ENCODE measurements at regions not wholly inside any gene's neighbourhood (a gene's known extent, or its start where the extent isn't known, plus 50 kb on each side); places are given as distances from the start of the nearest gene placed in this dataset.
A peak's percentile ranks its signal among the peaks of the same experiment; 100 is the strongest.

GRCh38 chr12:93325855-93326254 is 51.9 kb upstream of the NUDT4 start:
- peak; percentile 52 for DNase-seq (ENCODE audit: low spot score)
- no peaks in the 10 kb centered on the region for H3K36me3 ChIP-seq (ENCODE audit: low read depth)

More at GRCh38 chr12:93325855-93326254, 51.9 kb upstream of the NUDT4 start:
- TF ChIP-seq CTCF (IDR thresholded peaks at IDR 0.05; ENCODE audit: poor library complexity, severe bottlenecking), result no peak
- Histone ChIP-seq H3K27ac (ENCODE audit: poor library complexity, severe bottlenecking) (peak overlapping the region; percentile 47), H3K9me3 (ENCODE audit: severe bottlenecking) (no peaks in the 10 kb centered on the region), H3K27me3 (ENCODE audit: insufficient read depth, poor library complexity, severe bottlenecking) (no peaks in the 10 kb centered on the region), H3K4me3 (ENCODE audit: severe bottlenecking) (no peak overlapping the region), H3K4me1 (ENCODE audit: insufficient read depth, poor library complexity, severe bottlenecking) (peaks cover 28% of the 10 kb centered on the region)
- ATAC-seq (ENCODE audit: low read depth), result peak; percentile 91
